ENCODE measurements at regions not wholly inside any gene's neighbourhood (a gene's known extent, or its start where the extent isn't known, plus 50 kb on each side); places are given as distances from the start of the nearest gene placed in this dataset.

- Histone ChIP-seq H3K4me3 (no peak overlapping the region), H3K36me3 (no peaks in the 10 kb centered on the region), H3K27me3 (replicated peaks; ENCODE audit: insufficient read depth) (no peaks in the 10 kb centered on the region), H3K27ac (no peak overlapping the region), H3K4me1 (replicated peaks) (no peaks in the 10 kb centered on the region), H3K9me3 (no peaks in the 10 kb centered on the region)
- intact Hi-C loops (cut with DNase I) = no loop called here
- no peak for TF ChIP-seq POLR2A (IDR thresholded peaks at IDR 0.05)
- TF ChIP-seq CTCF (IDR thresholded peaks at IDR 0.05) = no peak
- no peak for TF ChIP-seq POLR2AphosphoS5 (IDR thresholded peaks at IDR 0.05)
- DNase-seq (ENCODE audit: low spot score) = no peak
- WGBS = 85% methylated on average over 6 of the region's 6 CpGs
Observed at GRCh38 chr7:125592331-125592730, 662.7 kb upstream of the POT1 start.

GRCh38 chr7:125573126-125573525, 643.5 kb upstream of the POT1 start:
- WGBS = 7% methylated on average over 4 of the region's 4 CpGs
- TF ChIP-seq POLR2AphosphoS5 (IDR thresholded peaks at IDR 0.05) (no peak), CTCF (IDR thresholded peaks at IDR 0.05) (no peak), POLR2A (IDR thresholded peaks at IDR 0.05) (no peak)
- Histone ChIP-seq H3K9me3 (no peaks in the 10 kb centered on the region), H3K4me1 (replicated peaks) (no peaks in the 10 kb centered on the region), H3K36me3 (no peaks in the 10 kb centered on the region), H3K4me3 (no peak overlapping the region), H3K27me3 (replicated peaks; ENCODE audit: insufficient read depth) (no peaks in the 10 kb centered on the region), H3K27ac (no peak overlapping the region)
- DNase-seq (ENCODE audit: low spot score) = no peak
- intact Hi-C loops (cut with DNase I) = no loop called here

- H3K4me1 ChIP-seq (replicated peaks) = no peaks in the 10 kb centered on the region
- intact Hi-C loops (cut with DNase I) = no loop called here
- no peaks in the 10 kb centered on the region for H3K9me3 ChIP-seq
- 83% methylated on average over 1 of the region's 1 CpG for WGBS
- no peaks in the 10 kb centered on the region for H3K36me3 ChIP-seq
- H3K27ac ChIP-seq = no peak overlapping the region
- no peak for DNase-seq (ENCODE audit: low spot score)
- TF ChIP-seq POLR2AphosphoS5 (IDR thresholded peaks at IDR 0.05) (no peak), CTCF (IDR thresholded peaks at IDR 0.05) (no peak), POLR2A (IDR thresholded peaks at IDR 0.05) (no peak)
- H3K4me3 ChIP-seq = no peak overlapping the region
- H3K27me3 ChIP-seq (replicated peaks; ENCODE audit: insufficient read depth) = no peaks in the 10 kb centered on the region
Observed at GRCh38 chr7:125572414-125572813, 642.8 kb upstream of the POT1 start.

GRCh38 chr7:125568799-125569198, 639.2 kb upstream of the POT1 start:
- H3K36me3 ChIP-seq = no peaks in the 10 kb centered on the region
- H3K9me3 ChIP-seq = no peaks in the 10 kb centered on the region
- no peak overlapping the region for H3K27ac ChIP-seq
- 95% methylated on average over 4 of the region's 4 CpGs for WGBS
- H3K27me3 ChIP-seq (replicated peaks; ENCODE audit: insufficient read depth) = no peaks in the 10 kb centered on the region
- intact Hi-C loops (cut with DNase I) = no loop called here
- DNase-seq (ENCODE audit: low spot score) = no peak
- H3K4me3 ChIP-seq = no peak overlapping the region
- TF ChIP-seq POLR2A (IDR thresholded peaks at IDR 0.05) (no peak), CTCF (IDR thresholded peaks at IDR 0.05) (no peak), POLR2AphosphoS5 (IDR thresholded peaks at IDR 0.05) (no peak)
- no peaks in the 10 kb centered on the region for H3K4me1 ChIP-seq (replicated peaks)

GRCh38 chr7:125567686-125568085, 638.1 kb upstream of the POT1 start:
- no peak for DNase-seq (ENCODE audit: low spot score)
- Histone ChIP-seq H3K36me3 (no peaks in the 10 kb centered on the region), H3K4me3 (no peak overlapping the region), H3K27ac (no peak overlapping the region), H3K9me3 (no peaks in the 10 kb centered on the region), H3K4me1 (replicated peaks) (no peaks in the 10 kb centered on the region), H3K27me3 (replicated peaks; ENCODE audit: insufficient read depth) (no peaks in the 10 kb centered on the region)
- TF ChIP-seq CTCF (IDR thresholded peaks at IDR 0.05) = no peak
- TF ChIP-seq POLR2AphosphoS5 (IDR thresholded peaks at IDR 0.05) = no peak
- TF ChIP-seq POLR2A (IDR thresholded peaks at IDR 0.05) = no peak
- intact Hi-C loops (cut with DNase I) = no loop called here
- WGBS = 75% methylated on average over 2 of the region's 2 CpGs

Measured in prostate gland (tissue), 2 donors.